OCI-LY7 (cell line): ENCODE measurements at regions not wholly inside any gene's neighbourhood (a gene's known extent, or its start where the extent isn't known, plus 50 kb on each side); places are given as distances from the start of the nearest gene placed in this dataset.

Experiments used
- CTCF ChIP-seq: fragments of 200-600 bp; sonication (generic); conservative IDR thresholded peaks from 2 replicates; pipeline ENCODE4 v1.5.1; 2014; ENCODE audit warnings: mild to moderate bottlenecking, antibody characterized with exemption, low read length, moderate library complexity, mixed read lengths
- EZH2phosphoT487 ChIP-seq: fragments of 200-600 bp; sonication (generic); IDR thresholded peaks from 2 replicates; pipeline ENCODE4 v1.6.1; 2018; ENCODE audit warnings: low read depth, borderline replicate concordance, mild to moderate bottlenecking, mixed run types, antibody characterized with exemption, low read length, moderate library complexity, mixed read lengths

DNA sequence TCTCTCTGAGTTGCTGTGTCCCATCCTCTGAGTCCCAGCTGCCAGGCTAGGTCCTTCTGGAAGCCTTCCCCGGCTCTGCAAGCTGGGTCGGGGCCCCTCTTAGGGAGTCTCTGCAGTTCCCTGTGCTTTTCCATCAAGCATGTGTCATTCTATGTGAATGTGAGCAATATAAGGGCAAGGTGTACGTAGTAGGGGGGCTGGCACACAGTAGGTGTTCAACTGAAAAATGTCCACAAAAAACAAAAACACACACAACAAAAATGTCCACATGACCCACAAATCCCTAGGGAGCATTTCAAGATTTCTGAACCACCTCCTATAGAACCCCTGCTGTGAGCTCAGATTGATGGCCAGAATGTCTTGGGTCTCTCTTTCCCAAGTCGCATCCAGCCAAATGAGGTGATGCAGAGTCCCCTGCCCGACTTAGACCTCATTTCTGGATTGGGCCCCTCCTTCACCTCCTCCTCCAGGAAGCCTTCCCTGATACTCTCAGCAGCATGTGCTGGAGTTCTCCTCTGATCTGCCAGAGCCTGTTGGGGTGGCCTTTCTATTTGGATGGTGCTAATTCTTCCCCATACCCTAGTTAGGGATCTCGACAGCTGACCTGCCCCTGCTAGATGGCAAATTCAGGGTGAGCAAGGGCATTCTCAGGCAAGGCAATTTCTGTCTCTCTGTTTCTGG is 196.1 kb upstream of the LHX5 start:
- TF ChIP-seq CTCF: no peak
- TF ChIP-seq EZH2phosphoT487: no peak
